Neural cell (in vitro differentiated cells): ENCODE measurements at regions not wholly inside any gene's neighbourhood (a gene's known extent, or its start where the extent isn't known, plus 50 kb on each side); places are given as distances from the start of the nearest gene placed in this dataset.

Experiments
- CTCF ChIP-seq: fragments of 450-650 bp; IDR thresholded peaks from 2 replicates; pipeline ENCODE4 v1.5.1; 2014; ENCODE audit warnings: antibody characterized with exemption, mild to moderate bottlenecking, moderate library complexity; ENCODE audit not compliant: poor library complexity, severe bottlenecking
- EP300 ChIP-seq: fragments of 450-650 bp; conservative IDR thresholded peaks from 2 replicates; pipeline ENCODE4 v1.6.1; 2014; ENCODE audit warnings: antibody characterized with exemption, mild to moderate bottlenecking, moderate library complexity; ENCODE audit not compliant: poor library complexity, severe bottlenecking
- EZH2 ChIP-seq: fragments of 200-600, 300-800 bp; shearing (Covaris generic), sonication (generic); IDR thresholded peaks from 2 replicates; pipeline ENCODE4 v1.6.1; 2014; ENCODE audit warnings: antibody characterized with exemption, low read length, borderline replicate concordance, mild to moderate bottlenecking; ENCODE audit not compliant: insufficient read depth, poor library complexity, severe bottlenecking
- POLR2AphosphoS5 ChIP-seq: IDR thresholded peaks from 2 replicates; pipeline ENCODE4 v1.6.1; 2012
- REST ChIP-seq: IDR thresholded peaks from 2 replicates; pipeline ENCODE4 v1.6.1; 2012; ENCODE audit warnings: borderline replicate concordance
- TAF1 ChIP-seq: IDR thresholded peaks from 2 replicates; pipeline ENCODE4 v1.6.1; 2012; ENCODE audit warnings: low read depth

- TF ChIP-seq EP300 (no peak), CTCF (no peak), TAF1 (no peak), EZH2 (no peak), REST (no peak), POLR2AphosphoS5 (no peak)
Observed at GRCh38 chr1:56197946-56198345, 381.4 kb downstream of the PLPP3 start.
